ENCODE measurements at regions not wholly inside any gene's neighbourhood (a gene's known extent, or its start where the extent isn't known, plus 50 kb on each side); places are given as distances from the start of the nearest gene placed in this dataset.
"Not testable (repeated sequence)": the region's sequence is repeated elsewhere in the genome, so short reads cannot be mapped to it uniquely, and the experiment has no call there.

DNA sequence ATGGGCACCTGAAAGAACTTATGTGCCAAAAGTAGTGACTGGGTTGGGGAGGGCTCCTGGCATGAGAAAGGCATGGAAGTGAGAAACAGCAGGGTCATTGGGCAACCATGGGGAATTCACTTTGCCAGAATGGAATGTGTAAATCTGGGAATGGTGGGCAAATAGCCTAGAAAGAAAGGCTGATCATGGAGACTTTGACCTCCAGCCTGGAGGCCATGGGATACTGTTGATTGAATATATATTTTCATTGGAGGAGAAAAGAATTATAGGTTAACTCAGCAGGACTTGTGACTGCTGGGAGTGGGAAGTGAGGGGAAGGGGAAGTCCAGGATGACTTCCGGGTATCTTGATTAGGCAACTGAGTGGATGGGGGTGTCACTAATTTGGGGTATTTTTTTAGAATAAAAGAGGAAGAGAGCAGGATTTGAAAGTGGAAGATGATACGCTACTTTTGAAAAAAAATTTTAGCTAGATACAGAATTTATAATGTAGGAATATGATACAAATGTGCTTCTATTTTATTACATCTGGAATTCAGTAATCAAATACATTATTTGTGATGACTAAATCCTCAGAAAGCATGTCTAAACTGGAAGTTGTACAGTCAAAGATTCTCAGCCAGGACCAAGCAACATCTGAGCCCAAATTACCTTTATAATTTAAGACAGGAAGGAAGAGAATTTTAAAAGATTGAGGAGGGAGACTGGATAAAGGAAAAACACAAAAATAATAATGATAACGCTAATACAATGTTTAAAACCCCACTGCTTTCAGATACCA is 116.2 kb downstream of the GATA6 start:
- intact Hi-C loops (cut with micrococcal nuclease): no loop called here
- ChIA-PET CTCF (ENCODE audit: partially characterized antibody) (no interaction called here), POLR2A (ENCODE audit: partially characterized antibody) (no interaction called here)
- Mint-ChIP-seq H3K27ac (peak overlapping the region in 3 of 7 donors; percentile 38 to 76 (median 57)), H3K4me3 (no peak overlapping the region), H3K4me1 (peaks cover 0 to 8% (median 3%) of the 10 kb centered on the region in 4 donors), H3K36me3 (no peaks in the 10 kb centered on the region), H3K27me3 (peaks cover 0 to 2% of the 10 kb centered on the region in 2 donors), H3K9me3 (peaks cover 0 to 9% (median 4%) of the 10 kb centered on the region in 8 donors)
- Histone ChIP-seq H3K36me3 (ENCODE audit: insufficient read depth, low read length) (no peaks in the 10 kb centered on the region), H3K4me3 (ENCODE audit: low read length in 2 of 2) (no peak overlapping the region), H3K27ac (ENCODE audit: low read depth, low read length) (no peak overlapping the region), H3K4me1 (ENCODE audit: insufficient read depth, low read length) (peaks cover 7% of the 10 kb centered on the region), H3K9me3 (ENCODE audit: control insufficient read depth in 1 of 2, low read length in 2 of 2) (no peaks in the 10 kb centered on the region), H3K27me3 (ENCODE audit: insufficient read depth, low read length) (no peaks in the 10 kb centered on the region)
- no peak for DNase-seq

DNA sequence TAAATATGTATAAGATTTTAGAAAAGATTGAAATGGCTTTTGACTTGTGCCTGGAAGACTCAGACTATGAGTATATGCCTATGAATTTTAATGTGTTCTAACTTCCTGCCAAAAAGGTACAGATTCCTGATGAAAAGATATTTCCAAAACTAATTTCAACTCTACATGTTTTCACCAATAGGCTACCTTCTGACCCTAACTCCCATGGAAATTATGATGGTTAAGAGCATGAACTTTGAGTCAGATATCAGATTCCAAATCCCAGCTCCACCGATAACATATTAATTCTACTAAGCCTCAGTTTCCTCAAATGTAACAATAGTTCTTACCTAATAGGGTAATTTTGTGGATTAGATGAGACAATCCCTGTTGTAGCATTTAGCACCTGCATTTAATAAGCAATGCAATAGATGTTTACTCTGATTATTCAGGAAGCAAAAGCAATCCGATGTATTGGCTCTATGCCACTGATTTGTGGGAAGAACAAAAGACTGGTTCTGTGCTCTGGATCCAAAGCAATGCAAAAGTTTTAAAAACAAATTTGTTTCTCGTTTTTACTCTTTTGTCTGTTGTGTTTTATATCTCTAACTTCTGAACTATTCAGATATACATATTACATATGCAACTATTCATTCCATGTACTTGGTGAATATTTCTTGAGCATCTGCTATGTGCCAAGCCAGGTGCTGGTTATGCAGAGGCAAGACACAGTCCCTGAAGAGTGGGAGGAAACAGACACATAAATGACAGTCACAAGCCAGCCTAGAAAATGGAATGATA is 115.4 kb downstream of the GATA6 start:
- H3K9me3 ChIP-seq (ENCODE audit: control insufficient read depth in 1 of 2, low read length in 2 of 2): no peaks in the 10 kb centered on the region
- peaks cover 0 to 8% (median 3%) of the 10 kb centered on the region in 8 donors for H3K9me3 Mint-ChIP-seq
- H3K27me3 Mint-ChIP-seq: peaks cover 0 to 2% of the 10 kb centered on the region in 2 donors
- no peak for DNase-seq
- no peak overlapping the region for H3K4me3 ChIP-seq (ENCODE audit: low read length in 2 of 2)
- peak overlapping the region in 3 of 7 donors; percentile 57 to 76 (median 59) for H3K27ac Mint-ChIP-seq
- no peaks in the 10 kb centered on the region for H3K36me3 Mint-ChIP-seq
- intact Hi-C loops (cut with micrococcal nuclease): loop anchor here (5.0 kb wide), 1 partner anchor 63 kb away; no protein-coding TSS in a partner anchor
- ChIA-PET CTCF (ENCODE audit: partially characterized antibody) (no interaction called here), POLR2A (ENCODE audit: partially characterized antibody) (no interaction called here)
- no peak overlapping the region for H3K4me3 Mint-ChIP-seq
- peaks cover 7% of the 10 kb centered on the region for H3K4me1 ChIP-seq (ENCODE audit: insufficient read depth, low read length)
- peaks cover 0 to 8% (median 3%) of the 10 kb centered on the region in 4 donors for H3K4me1 Mint-ChIP-seq
- no peak overlapping the region for H3K27ac ChIP-seq (ENCODE audit: low read depth, low read length)
- no peaks in the 10 kb centered on the region for H3K27me3 ChIP-seq (ENCODE audit: insufficient read depth, low read length)
- no peaks in the 10 kb centered on the region for H3K36me3 ChIP-seq (ENCODE audit: insufficient read depth, low read length)

DNA sequence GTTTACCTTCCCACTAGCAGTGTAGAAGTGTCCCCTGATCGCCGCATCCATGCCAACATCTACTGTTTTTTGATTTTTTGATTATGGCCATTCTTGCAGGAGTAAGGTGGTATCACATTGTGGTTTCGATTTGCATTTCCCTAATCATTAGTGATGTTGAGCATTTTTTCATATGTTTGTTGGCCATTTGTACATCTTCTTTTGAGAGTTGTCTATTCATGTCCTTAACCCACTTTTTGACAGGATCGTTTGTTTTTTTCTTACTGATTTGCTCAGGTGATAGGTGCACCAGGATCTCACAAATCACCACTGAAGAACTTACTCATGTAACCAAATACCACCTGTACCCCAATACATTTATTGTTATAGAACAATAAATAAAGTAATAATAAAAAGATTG is 114.5 kb downstream of the GATA6 start:
- H3K4me3 Mint-ChIP-seq; H3K9me3 ChIP-seq (ENCODE audit: control insufficient read depth in 1 of 2, low read length in 2 of 2); H3K9me3 Mint-ChIP-seq; H3K36me3 Mint-ChIP-seq; H3K27me3 ChIP-seq (ENCODE audit: insufficient read depth, low read length); H3K27ac ChIP-seq (ENCODE audit: low read depth, low read length); H3K4me1 ChIP-seq (ENCODE audit: insufficient read depth, low read length); DNase-seq; H3K4me1 Mint-ChIP-seq; H3K36me3 ChIP-seq (ENCODE audit: insufficient read depth, low read length); POLR2A ChIA-PET (ENCODE audit: partially characterized antibody); H3K27me3 Mint-ChIP-seq; H3K4me3 ChIP-seq (ENCODE audit: low read length in 2 of 2); CTCF ChIA-PET (ENCODE audit: partially characterized antibody): not testable (repeated sequence)
- H3K27ac Mint-ChIP-seq: peak overlapping the region in 2 of 7 donors; percentile 6 to 16
- intact Hi-C loops (cut with micrococcal nuclease): loop anchor here (5.0 kb wide), 1 partner anchor 63 kb away; no protein-coding TSS in a partner anchor

DNA sequence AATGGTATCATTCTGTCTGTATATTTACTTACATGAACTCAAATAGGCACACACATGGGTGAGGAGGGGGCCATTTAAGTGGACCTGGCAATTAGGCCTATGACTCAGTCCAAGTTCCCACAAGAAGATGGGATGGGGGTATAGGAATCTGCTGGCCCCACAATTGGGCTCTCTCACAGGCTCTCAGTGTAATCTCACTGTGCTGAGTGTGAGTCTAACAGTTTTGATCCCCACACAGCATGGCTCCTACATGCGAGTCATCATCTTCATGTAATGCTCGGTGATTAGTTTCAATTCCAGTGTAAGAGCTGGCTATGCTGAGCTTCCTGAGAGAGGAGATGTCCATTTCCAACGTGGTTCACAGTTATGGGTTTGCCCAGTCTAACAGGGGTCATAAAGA is 114.0 kb downstream of the GATA6 start:
- Histone ChIP-seq H3K36me3 (ENCODE audit: insufficient read depth, low read length) (no peaks in the 10 kb centered on the region), H3K9me3 (ENCODE audit: control insufficient read depth in 1 of 2, low read length in 2 of 2) (no peaks in the 10 kb centered on the region), H3K4me1 (ENCODE audit: insufficient read depth, low read length) (peaks cover 7% of the 10 kb centered on the region), H3K4me3 (ENCODE audit: low read length in 2 of 2) (no peak overlapping the region), H3K27ac (ENCODE audit: low read depth, low read length) (peak overlapping the region; percentile 28), H3K27me3 (ENCODE audit: insufficient read depth, low read length) (no peaks in the 10 kb centered on the region)
- POLR2A ChIA-PET (ENCODE audit: partially characterized antibody): no interaction called here
- Mint-ChIP-seq H3K9me3 (peaks cover 0 to 6% (median 2%) of the 10 kb centered on the region in 8 donors), H3K27ac (peak overlapping the region in 4 of 7 donors; percentile 67 to 83 (median 74)), H3K27me3 (no peaks in the 10 kb centered on the region), H3K36me3 (no peaks in the 10 kb centered on the region), H3K4me3 (no peak overlapping the region), H3K4me1 (peaks cover 0 to 8% (median 3%) of the 10 kb centered on the region in 4 donors)
- no peak for DNase-seq
- CTCF ChIA-PET (ENCODE audit: partially characterized antibody): no interaction called here
- intact Hi-C loops (cut with micrococcal nuclease): loop anchor here (5.0 kb wide), 1 partner anchor 64 kb away; no protein-coding TSS in a partner anchor

DNA sequence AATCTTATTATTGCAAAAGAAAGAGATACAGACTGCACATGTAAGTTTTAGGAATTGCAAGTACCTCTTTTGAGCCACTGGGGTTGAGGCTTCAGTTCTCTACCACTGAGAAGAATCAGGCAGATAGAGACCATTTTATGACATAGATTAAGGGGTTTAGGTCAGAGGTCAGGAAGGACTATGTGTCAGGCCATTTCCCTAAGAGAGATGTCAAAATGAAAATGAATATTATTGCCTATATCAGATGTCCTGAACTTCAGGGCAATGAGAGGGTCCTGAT is 113.7 kb downstream of the GATA6 start:
- Histone ChIP-seq H3K4me3 (ENCODE audit: low read length in 2 of 2) (no peak overlapping the region), H3K36me3 (ENCODE audit: insufficient read depth, low read length) (no peaks in the 10 kb centered on the region), H3K9me3 (ENCODE audit: control insufficient read depth in 1 of 2, low read length in 2 of 2) (no peaks in the 10 kb centered on the region), H3K4me1 (ENCODE audit: insufficient read depth, low read length) (peaks cover 7% of the 10 kb centered on the region), H3K27me3 (ENCODE audit: insufficient read depth, low read length) (no peaks in the 10 kb centered on the region), H3K27ac (ENCODE audit: low read depth, low read length) (peak overlapping the region; percentile 28)
- no peak for DNase-seq
- intact Hi-C loops (cut with micrococcal nuclease): loop anchor here (5.0 kb wide), 1 partner anchor 64 kb away; no protein-coding TSS in a partner anchor
- Mint-ChIP-seq H3K27me3 (no peaks in the 10 kb centered on the region), H3K27ac (peak overlapping the region; percentile 22 to 83 (median 70)), H3K9me3 (peaks cover 0 to 6% (median 2%) of the 10 kb centered on the region in 8 donors), H3K36me3 (no peaks in the 10 kb centered on the region), H3K4me3 (no peak overlapping the region), H3K4me1 (peaks cover 0 to 8% (median 3%) of the 10 kb centered on the region in 4 donors)
- POLR2A ChIA-PET (ENCODE audit: partially characterized antibody): no interaction called here
- CTCF ChIA-PET (ENCODE audit: partially characterized antibody): no interaction called here

DNA sequence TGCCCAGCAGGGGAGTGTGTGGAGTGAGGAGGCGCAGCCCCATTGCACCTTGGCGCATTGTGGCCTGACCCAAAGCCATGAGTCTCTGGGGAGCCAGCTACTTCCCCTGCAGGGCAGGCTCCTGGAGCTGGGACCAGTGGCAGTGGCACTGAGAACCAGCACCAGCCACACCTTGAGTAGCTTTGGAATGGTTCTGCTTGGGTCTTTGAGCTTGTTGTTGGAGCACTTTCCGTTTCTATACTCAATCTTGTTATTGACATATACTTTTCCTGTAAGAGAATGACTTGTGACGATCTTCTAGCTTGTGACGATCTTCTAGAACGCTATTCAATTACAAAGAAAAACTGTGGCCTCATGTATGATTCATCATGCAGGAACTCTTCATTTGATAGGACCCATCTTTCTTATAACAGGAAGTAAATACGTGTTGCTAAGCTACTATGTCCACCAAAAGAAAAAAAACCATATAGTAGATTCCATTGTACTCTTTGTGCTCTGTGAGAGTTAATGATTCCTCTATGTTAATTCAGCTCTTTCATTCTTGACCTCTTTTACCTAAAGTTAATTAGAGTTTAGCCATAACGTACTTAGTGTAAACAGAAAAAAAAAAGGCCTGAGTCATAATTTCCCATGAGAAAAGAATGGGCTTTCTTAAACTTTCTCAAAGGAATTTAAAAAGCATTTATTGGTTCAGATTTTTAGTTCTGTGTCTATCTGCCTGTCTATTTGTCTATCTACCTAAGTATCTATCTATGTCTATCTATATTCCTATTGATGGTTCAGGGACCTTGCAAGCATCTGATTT is 113.1 kb downstream of the GATA6 start:
- Mint-ChIP-seq H3K4me1 (peaks cover 0 to 8% (median 3%) of the 10 kb centered on the region in 4 donors), H3K4me3 (peak overlapping the region in 3 of 8 donors; percentile 1 to 37 (median 18)), H3K9me3 (peaks cover 0 to 6% (median 2%) of the 10 kb centered on the region in 8 donors), H3K27me3 (no peaks in the 10 kb centered on the region), H3K36me3 (no peaks in the 10 kb centered on the region), H3K27ac (peak overlapping the region; percentile 68 to 90 (median 80))
- no peak overlapping the region for H3K4me3 ChIP-seq (ENCODE audit: low read length in 2 of 2)
- H3K27ac ChIP-seq (ENCODE audit: low read depth, low read length): peak overlapping the region; percentile 49
- no peaks in the 10 kb centered on the region for H3K27me3 ChIP-seq (ENCODE audit: insufficient read depth, low read length)
- peak; percentile 43 to 62 (median 55) for DNase-seq
- ChIA-PET CTCF (ENCODE audit: partially characterized antibody) (no interaction called here), POLR2A (ENCODE audit: partially characterized antibody) (no interaction called here)
- no peaks in the 10 kb centered on the region for H3K9me3 ChIP-seq (ENCODE audit: control insufficient read depth in 1 of 2, low read length in 2 of 2)
- H3K4me1 ChIP-seq (ENCODE audit: insufficient read depth, low read length): peaks cover 7% of the 10 kb centered on the region
- intact Hi-C loops (cut with micrococcal nuclease): loop anchor here (5.0 kb wide), 1 partner anchor 65 kb away; no protein-coding TSS in a partner anchor
- no peaks in the 10 kb centered on the region for H3K36me3 ChIP-seq (ENCODE audit: insufficient read depth, low read length)

DNA sequence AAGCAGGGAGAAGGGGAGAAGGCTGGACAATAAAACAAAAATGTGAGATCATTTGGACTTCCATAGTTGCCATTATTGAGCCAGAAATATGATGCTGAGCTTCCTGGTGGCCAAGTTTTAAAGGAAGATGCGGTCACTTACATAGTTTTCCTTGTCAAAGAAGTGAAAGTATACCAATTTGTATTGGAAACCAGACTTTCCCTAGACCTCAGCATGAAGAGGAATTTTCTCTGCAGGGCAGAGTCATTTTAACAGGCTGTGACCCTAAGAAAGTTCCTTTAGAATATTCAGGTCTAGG is 111.0 kb downstream of the GATA6 start:
- intact Hi-C loops (cut with micrococcal nuclease): loop anchor here (5.0 kb wide), 1 partner anchor 67 kb away; no protein-coding TSS in a partner anchor
- CTCF ChIA-PET (ENCODE audit: partially characterized antibody): no interaction called here

More for the DNA sequence above, 111.0 kb downstream of the GATA6 start:
- Mint-ChIP-seq H3K27me3 (no peaks in the 10 kb centered on the region), H3K4me1 (peaks cover 0 to 8% (median 3%) of the 10 kb centered on the region in 4 donors), H3K9me3 (peaks cover 0 to 5% (median 2%) of the 10 kb centered on the region in 8 donors), H3K27ac (peak overlapping the region in 1 of 7 donors; percentile 72), H3K36me3 (no peaks in the 10 kb centered on the region), H3K4me3 (no peak overlapping the region)
- peaks cover 7% of the 10 kb centered on the region for H3K4me1 ChIP-seq (ENCODE audit: insufficient read depth, low read length)
- H3K4me3 ChIP-seq (ENCODE audit: low read length in 2 of 2): no peak overlapping the region
- H3K27ac ChIP-seq (ENCODE audit: low read depth, low read length): no peak overlapping the region
- POLR2A ChIA-PET (ENCODE audit: partially characterized antibody): no interaction called here
- no peaks in the 10 kb centered on the region for H3K9me3 ChIP-seq (ENCODE audit: control insufficient read depth in 1 of 2, low read length in 2 of 2)
- H3K36me3 ChIP-seq (ENCODE audit: insufficient read depth, low read length): no peaks in the 10 kb centered on the region
- DNase-seq: no peak
- H3K27me3 ChIP-seq (ENCODE audit: insufficient read depth, low read length): no peaks in the 10 kb centered on the region

Measured in CD4-positive, alpha-beta memory T cell (primary cell).